A172 (cell line): ENCODE measurements at regions not wholly inside any gene's neighbourhood (a gene's known extent, or its start where the extent isn't known, plus 50 kb on each side); places are given as distances from the start of the nearest gene placed in this dataset.
"Not testable (repeated sequence)": the region's sequence is repeated elsewhere in the genome, so short reads cannot be mapped to it uniquely, and the experiment has no call there.

ENCODE experiments used
- DNase-seq: peaks from one replicate; pipeline ENCODE4 v3.0.0-alpha.2; 2015; ENCODE audit warnings: low spot score

- no peak for DNase-seq
Observed at GRCh38 chrX:41002026-41002425, 83.2 kb upstream of the USP9X start.

GRCh38 chrX:41003506-41004270 lies 81.6 kb upstream of the USP9X start:
- no peak for DNase-seq

GRCh38 chrX:41005445-41005992 lies 79.7 kb upstream of the USP9X start:
- DNase-seq = no peak

GRCh38 chrX:41009850-41010846 lies 75.1 kb upstream of the USP9X start:
- DNase-seq = peak; percentile 71

- DNase-seq = peak; percentile 83
Observed at GRCh38 chrX:41014776-41015360, 70.4 kb upstream of the USP9X start.

GRCh38 chrX:41017785-41018184 lies 67.5 kb upstream of the USP9X start:
- DNase-seq = not testable (repeated sequence)

- DNase-seq = not testable (repeated sequence)
Observed at GRCh38 chrX:41018391-41019040, 66.7 kb upstream of the USP9X start.

- DNase-seq = no peak
Observed at GRCh38 chrX:41019041-41019392, 66.2 kb upstream of the USP9X start.

- DNase-seq = peak; percentile 56
Observed at GRCh38 chrX:41022566-41022965, 62.7 kb upstream of the USP9X start.

GRCh38 chrX:41023098-41023497 lies 62.1 kb upstream of the USP9X start:
- no peak for DNase-seq

- DNase-seq = not testable (repeated sequence)
Observed at GRCh38 chrX:41024335-41024734, 60.9 kb upstream of the USP9X start.

- DNase-seq = no peak
Observed at GRCh38 chrX:41024755-41025154, 60.5 kb upstream of the USP9X start.

GRCh38 chrX:41025926-41026701 lies 59.1 kb upstream of the USP9X start:
- DNase-seq = peak; percentile 32

GRCh38 chrX:41026702-41027078 lies 58.6 kb upstream of the USP9X start:
- no peak for DNase-seq

- no peak for DNase-seq
Observed at GRCh38 chrX:41029332-41029731, 55.9 kb upstream of the USP9X start.

- no peak for DNase-seq
Observed at GRCh38 chrX:41031256-41031967, 53.8 kb upstream of the USP9X start.

GRCh38 chrX:41033299-41033698 lies 51.9 kb upstream of the USP9X start:
- DNase-seq = peak; percentile 55

GRCh38 chrX:41034902-41035301 lies 50.3 kb upstream of the USP9X start:
- DNase-seq = not testable (repeated sequence)
